ENCODE measurements at regions not wholly inside any gene's neighbourhood (a gene's known extent, or its start where the extent isn't known, plus 50 kb on each side); places are given as distances from the start of the nearest gene placed in this dataset.

GRCh38 chr13:84263354-84264069 is 381.2 kb upstream of the SLITRK1 start:
- Histone ChIP-seq H3K4me3 (ENCODE audit: low read depth, low read length, poor library complexity, severe bottlenecking) (no peak overlapping the region), H3K4me2 (ENCODE audit: low read length) (no peak overlapping the region), H3K9me2 (ENCODE audit: insufficient read depth, low read length) (no peaks in the 10 kb centered on the region), H4K20me1 (ENCODE audit: insufficient read depth, low read length) (no peaks in the 10 kb centered on the region), H3K9me3 (ENCODE audit: low read length) (no peaks in the 10 kb centered on the region), H3K4me1 (ENCODE audit: insufficient read depth, low read length, poor library complexity, severe bottlenecking) (no peaks in the 10 kb centered on the region), H3K27ac (ENCODE audit: low read depth, low read length, poor library complexity, severe bottlenecking) (no peak overlapping the region), H3K36me3 (ENCODE audit: insufficient read depth, low read length) (no peaks in the 10 kb centered on the region), H2AFZ (ENCODE audit: low read length) (no peak overlapping the region), H3K79me2 (ENCODE audit: insufficient read depth, low read depth, low read length) (no peaks in the 10 kb centered on the region)
- ChIA-PET POLR2A (interaction anchor here (0.6 kb wide), 1 partner anchor 1533 kb away, joined by 4 read pairs; no protein-coding TSS in a partner anchor), CTCF (ENCODE audit: unreplicated experiment) (no interaction called here)
- intact Hi-C loops (cut with micrococcal nuclease; ENCODE audit: unreplicated experiment) = no loop called here
- TF ChIP-seq EZH2phosphoT487 (IDR thresholded peaks at IDR 0.05; ENCODE audit: borderline replicate concordance, low read depth, low read length) (no peak), CTCF (conservative IDR thresholded peaks at IDR 0.05; ENCODE audit: low read length) (no peak)
- no peak for DNase-seq (ENCODE audit: low spot score)
- no TSS peak for BruUV-seq (replicated peaks)

DNA sequence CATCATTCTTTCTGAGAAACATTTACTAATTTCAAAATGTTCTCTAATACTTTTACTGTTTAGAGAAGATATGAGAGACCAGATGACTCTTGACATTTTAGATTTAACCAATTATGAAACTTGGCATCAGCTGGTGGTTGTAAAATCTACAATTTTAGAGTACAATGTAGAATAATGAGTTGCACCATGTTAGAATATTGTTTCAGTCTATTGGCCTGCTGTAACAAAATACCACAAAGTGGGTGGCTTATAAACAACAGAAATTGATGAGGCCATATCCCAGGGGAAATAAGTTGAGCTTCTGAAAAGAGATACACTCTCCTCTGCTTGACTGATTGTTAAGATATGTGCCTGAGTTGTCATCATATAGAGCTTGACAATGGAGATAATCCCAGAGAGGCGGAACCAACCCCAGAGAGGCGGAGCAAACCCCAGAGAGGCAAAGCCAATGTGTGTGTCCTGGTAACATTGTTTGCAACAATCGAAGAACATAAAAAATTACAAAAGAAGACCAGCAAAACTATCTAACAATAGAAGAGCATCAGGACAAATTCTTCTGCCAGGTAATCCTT is 373.0 kb upstream of the SLITRK1 start:
- no peak overlapping the region for H3K4me2 ChIP-seq (ENCODE audit: low read length)
- H3K79me2 ChIP-seq (ENCODE audit: insufficient read depth, low read depth, low read length) = no peaks in the 10 kb centered on the region
- no peaks in the 10 kb centered on the region for H3K4me1 ChIP-seq (ENCODE audit: insufficient read depth, low read length, poor library complexity, severe bottlenecking)
- TF ChIP-seq EZH2phosphoT487 (IDR thresholded peaks at IDR 0.05; ENCODE audit: borderline replicate concordance, low read depth, low read length) (no peak), CTCF (conservative IDR thresholded peaks at IDR 0.05; ENCODE audit: low read length) (no peak)
- 0 out of 2 replicates have a peak, but pooled peaks cover 6% of the 10 kb centered on the region for H3K9me3 ChIP-seq (ENCODE audit: low read length)
- intact Hi-C loops (cut with micrococcal nuclease; ENCODE audit: unreplicated experiment) = no loop called here
- no peaks in the 10 kb centered on the region for H4K20me1 ChIP-seq (ENCODE audit: insufficient read depth, low read length)
- H3K36me3 ChIP-seq (ENCODE audit: insufficient read depth, low read length) = no peaks in the 10 kb centered on the region
- DNase-seq (ENCODE audit: low spot score) = no peak
- no TSS peak for BruUV-seq (replicated peaks)
- POLR2A ChIA-PET = interaction anchor here (0.6 to 0.8 kb wide), 2 partner anchors 15 to 46 kb away, joined by 3 to 4 read pairs; no protein-coding TSS in a partner anchor
- H2AFZ ChIP-seq (ENCODE audit: low read length) = no peak overlapping the region
- no peak overlapping the region for H3K4me3 ChIP-seq (ENCODE audit: low read depth, low read length, poor library complexity, severe bottlenecking)
- CTCF ChIA-PET (ENCODE audit: unreplicated experiment) = no interaction called here
- no peak overlapping the region for H3K27ac ChIP-seq (ENCODE audit: low read depth, low read length, poor library complexity, severe bottlenecking)
- peaks cover 2% of the 10 kb centered on the region; the same call in 1 of the 2 replicates for H3K9me2 ChIP-seq (ENCODE audit: insufficient read depth, low read length)

GRCh38 chr13:84249463-84249862 is 367.2 kb upstream of the SLITRK1 start:
- Histone ChIP-seq H4K20me1 (ENCODE audit: insufficient read depth, low read length) (no peaks in the 10 kb centered on the region), H3K9me3 (ENCODE audit: low read length) (0 out of 2 replicates have a peak, but pooled peaks cover 6% of the 10 kb centered on the region), H3K9me2 (ENCODE audit: insufficient read depth, low read length) (peaks cover 4% of the 10 kb centered on the region; the same call in 1 of the 2 replicates), H3K36me3 (ENCODE audit: insufficient read depth, low read length) (no peaks in the 10 kb centered on the region), H3K4me3 (ENCODE audit: low read depth, low read length, poor library complexity, severe bottlenecking) (no peak overlapping the region), H3K27ac (ENCODE audit: low read depth, low read length, poor library complexity, severe bottlenecking) (no peak overlapping the region), H3K4me1 (ENCODE audit: insufficient read depth, low read length, poor library complexity, severe bottlenecking) (no peaks in the 10 kb centered on the region), H2AFZ (ENCODE audit: low read length) (no peak overlapping the region), H3K79me2 (ENCODE audit: insufficient read depth, low read depth, low read length) (no peaks in the 10 kb centered on the region), H3K4me2 (ENCODE audit: low read length) (no peak overlapping the region)
- DNase-seq (ENCODE audit: low spot score) = no peak
- POLR2A ChIA-PET = interaction anchor here (0.7 kb wide), 2 partner anchors 15 to 140 kb away, joined by 3 to 7 read pairs; no protein-coding TSS in a partner anchor
- CTCF ChIA-PET (ENCODE audit: unreplicated experiment) = no interaction called here
- no peak for TF ChIP-seq CTCF (conservative IDR thresholded peaks at IDR 0.05; ENCODE audit: low read length)
- TF ChIP-seq EZH2phosphoT487 (IDR thresholded peaks at IDR 0.05; ENCODE audit: borderline replicate concordance, low read depth, low read length) = no peak
- intact Hi-C loops (cut with micrococcal nuclease; ENCODE audit: unreplicated experiment) = no loop called here
- no TSS peak for BruUV-seq (replicated peaks)
